ENCODE measurements at regions not wholly inside any gene's neighbourhood (a gene's known extent, or its start where the extent isn't known, plus 50 kb on each side); places are given as distances from the start of the nearest gene placed in this dataset.

DNA sequence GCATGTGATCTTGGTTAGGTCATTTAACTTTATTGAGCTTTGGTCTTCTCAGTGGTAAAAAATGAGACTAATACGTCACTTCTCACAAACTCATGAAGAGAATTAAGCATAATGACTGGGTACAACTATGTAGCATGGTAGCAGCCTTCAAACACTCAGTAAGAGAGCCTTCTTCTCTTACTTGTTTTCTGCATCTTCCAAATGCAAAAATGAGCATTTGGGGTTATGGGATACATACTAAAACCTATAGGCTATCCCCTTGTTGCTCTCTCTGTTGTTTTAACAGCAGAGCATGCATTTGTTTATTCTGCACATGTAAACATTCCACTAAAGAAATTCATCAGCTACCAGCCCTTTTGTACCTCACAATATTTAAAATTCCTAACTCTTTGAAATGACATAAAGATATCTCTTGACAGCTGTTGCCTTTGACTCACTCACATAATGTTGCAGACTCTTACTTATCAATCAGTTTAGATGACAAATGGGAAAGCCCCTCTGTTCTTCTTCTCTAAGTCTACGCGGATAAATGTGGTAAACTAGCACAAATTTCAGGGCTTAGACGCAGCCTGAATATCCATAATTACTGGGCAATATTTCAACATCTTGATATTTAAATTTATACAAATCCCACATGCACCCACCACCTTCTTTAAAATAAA lies 327.3 kb upstream of the SATB1 start:
- Histone ChIP-seq H3K27me3 (ENCODE audit: control insufficient read depth, insufficient read depth, low read length) (no peaks in the 10 kb centered on the region), H3K4me2 (ENCODE audit: low read length) (no peak overlapping the region), H3K79me2 (no peaks in the 10 kb centered on the region), H3K4me3 (ENCODE audit: low read depth, low read length) (no peak overlapping the region), H3K9me3 (ENCODE audit: control insufficient read depth, low read length) (no peaks in the 10 kb centered on the region), H3K4me1 (no peaks in the 10 kb centered on the region), H2AFZ (no peak overlapping the region), H3K36me3 (ENCODE audit: control insufficient read depth, insufficient read depth, low read length) (no peaks in the 10 kb centered on the region), H3K9ac (no peak overlapping the region), H3K27ac (no peak overlapping the region)
- TF ChIP-seq, protein P1, sequence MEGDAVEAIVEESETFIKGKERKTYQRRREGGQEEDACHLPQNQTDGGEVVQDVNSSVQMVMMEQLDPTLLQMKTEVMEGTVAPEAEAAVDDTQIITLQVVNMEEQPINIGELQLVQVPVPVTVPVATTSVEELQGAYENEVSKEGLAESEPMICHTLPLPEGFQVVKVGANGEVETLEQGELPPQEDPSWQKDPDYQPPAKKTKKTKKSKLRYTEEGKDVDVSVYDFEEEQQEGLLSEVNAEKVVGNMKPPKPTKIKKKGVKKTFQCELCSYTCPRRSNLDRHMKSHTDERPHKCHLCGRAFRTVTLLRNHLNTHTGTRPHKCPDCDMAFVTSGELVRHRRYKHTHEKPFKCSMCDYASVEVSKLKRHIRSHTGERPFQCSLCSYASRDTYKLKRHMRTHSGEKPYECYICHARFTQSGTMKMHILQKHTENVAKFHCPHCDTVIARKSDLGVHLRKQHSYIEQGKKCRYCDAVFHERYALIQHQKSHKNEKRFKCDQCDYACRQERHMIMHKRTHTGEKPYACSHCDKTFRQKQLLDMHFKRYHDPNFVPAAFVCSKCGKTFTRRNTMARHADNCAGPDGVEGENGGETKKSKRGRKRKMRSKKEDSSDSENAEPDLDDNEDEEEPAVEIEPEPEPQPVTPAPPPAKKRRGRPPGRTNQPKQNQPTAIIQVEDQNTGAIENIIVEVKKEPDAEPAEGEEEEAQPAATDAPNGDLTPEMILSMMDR (IDR thresholded peaks at IDR 0.05), result no peak

DNA sequence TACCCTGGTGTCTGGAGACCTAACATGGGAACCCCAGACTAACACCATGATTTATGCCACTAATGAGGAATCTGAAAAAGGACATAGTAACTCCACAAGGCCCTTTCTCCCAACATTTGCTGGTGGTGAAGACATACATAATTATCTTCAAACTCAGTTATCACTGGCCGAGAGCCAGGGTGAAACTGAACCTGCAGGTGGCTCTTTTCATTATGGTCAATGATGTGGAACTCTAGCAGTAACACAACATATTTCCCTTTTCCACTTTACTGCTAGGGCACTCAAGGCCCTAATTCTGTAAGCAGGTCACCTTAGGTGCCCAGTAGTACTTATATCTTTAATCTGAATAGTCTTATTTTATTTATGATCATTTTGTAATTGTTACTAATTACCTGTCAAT lies 326.4 kb upstream of the SATB1 start:
- no peak overlapping the region for H3K27ac ChIP-seq
- H3K79me2 ChIP-seq, result no peaks in the 10 kb centered on the region
- no peak overlapping the region for H2AFZ ChIP-seq
- no peaks in the 10 kb centered on the region for H3K9me3 ChIP-seq (ENCODE audit: control insufficient read depth, low read length)
- no peaks in the 10 kb centered on the region for H3K4me1 ChIP-seq
- no peaks in the 10 kb centered on the region for H3K36me3 ChIP-seq (ENCODE audit: control insufficient read depth, insufficient read depth, low read length)
- no peak overlapping the region for H3K4me3 ChIP-seq (ENCODE audit: low read depth, low read length)
- TF ChIP-seq, protein P1 (IDR thresholded peaks at IDR 0.05), result no peak
- H3K9ac ChIP-seq, result no peak overlapping the region
- no peak overlapping the region for H3K4me2 ChIP-seq (ENCODE audit: low read length)
- no peaks in the 10 kb centered on the region for H3K27me3 ChIP-seq (ENCODE audit: control insufficient read depth, insufficient read depth, low read length)

DNA sequence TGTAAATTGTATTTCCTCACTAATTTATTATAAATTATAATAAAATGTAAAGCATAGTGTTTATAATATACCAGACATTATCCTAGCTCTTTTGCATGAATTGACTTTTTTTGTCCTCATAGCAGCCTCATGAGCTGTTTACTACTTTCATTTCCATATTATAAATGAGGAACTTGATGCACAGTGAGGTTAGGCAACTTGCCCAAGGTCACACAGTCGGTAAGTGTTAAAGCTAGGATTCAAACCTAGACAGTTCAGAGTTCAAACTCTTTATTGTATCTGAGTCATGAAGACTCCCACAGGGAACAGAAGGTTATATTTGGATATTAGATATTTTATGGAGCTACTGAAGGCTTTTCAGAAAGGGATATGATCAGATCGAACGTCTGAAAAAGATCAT lies 322.2 kb upstream of the SATB1 start:
- Histone ChIP-seq H3K9me3 (ENCODE audit: control insufficient read depth, low read length) (no peaks in the 10 kb centered on the region), H3K4me3 (ENCODE audit: low read depth, low read length) (no peak overlapping the region), H3K9ac (no peak overlapping the region), H3K4me2 (ENCODE audit: low read length) (no peak overlapping the region), H3K36me3 (ENCODE audit: control insufficient read depth, insufficient read depth, low read length) (no peaks in the 10 kb centered on the region), H2AFZ (no peak overlapping the region), H3K4me1 (no peaks in the 10 kb centered on the region), H3K27ac (no peak overlapping the region), H3K79me2 (no peaks in the 10 kb centered on the region), H3K27me3 (ENCODE audit: control insufficient read depth, insufficient read depth, low read length) (no peaks in the 10 kb centered on the region)
- TF ChIP-seq, protein P1 (IDR thresholded peaks at IDR 0.05), result no peak

DNA sequence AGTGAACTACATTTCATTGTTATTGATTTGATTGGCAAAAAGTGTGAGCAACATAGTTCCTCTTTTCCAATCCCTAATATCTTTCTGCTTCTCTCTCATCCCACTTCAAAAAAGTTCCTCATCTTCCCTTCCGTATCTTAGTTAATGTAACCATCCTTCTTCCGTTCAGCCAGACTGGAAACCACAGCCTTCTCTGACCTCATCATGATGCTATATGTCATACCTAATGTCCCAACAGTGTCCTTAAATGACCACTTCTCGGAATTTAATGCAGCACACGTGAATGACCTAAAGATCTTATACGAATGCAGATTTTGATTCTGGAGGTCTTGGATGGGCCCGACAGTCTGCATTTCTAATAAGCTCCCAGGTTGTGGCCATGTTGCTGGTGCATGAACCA lies 320.3 kb upstream of the SATB1 start:
- TF ChIP-seq, protein P1 (IDR thresholded peaks at IDR 0.05), result no peak
- no peaks in the 10 kb centered on the region for H3K79me2 ChIP-seq
- no peak overlapping the region for H2AFZ ChIP-seq
- H3K9me3 ChIP-seq (ENCODE audit: control insufficient read depth, low read length), result no peaks in the 10 kb centered on the region
- H3K36me3 ChIP-seq (ENCODE audit: control insufficient read depth, insufficient read depth, low read length), result no peaks in the 10 kb centered on the region
- no peak overlapping the region for H3K27ac ChIP-seq
- no peaks in the 10 kb centered on the region for H3K27me3 ChIP-seq (ENCODE audit: control insufficient read depth, insufficient read depth, low read length)
- H3K4me3 ChIP-seq (ENCODE audit: low read depth, low read length), result no peak overlapping the region
- no peaks in the 10 kb centered on the region for H3K4me1 ChIP-seq
- no peak overlapping the region for H3K9ac ChIP-seq
- no peak overlapping the region for H3K4me2 ChIP-seq (ENCODE audit: low read length)

DNA sequence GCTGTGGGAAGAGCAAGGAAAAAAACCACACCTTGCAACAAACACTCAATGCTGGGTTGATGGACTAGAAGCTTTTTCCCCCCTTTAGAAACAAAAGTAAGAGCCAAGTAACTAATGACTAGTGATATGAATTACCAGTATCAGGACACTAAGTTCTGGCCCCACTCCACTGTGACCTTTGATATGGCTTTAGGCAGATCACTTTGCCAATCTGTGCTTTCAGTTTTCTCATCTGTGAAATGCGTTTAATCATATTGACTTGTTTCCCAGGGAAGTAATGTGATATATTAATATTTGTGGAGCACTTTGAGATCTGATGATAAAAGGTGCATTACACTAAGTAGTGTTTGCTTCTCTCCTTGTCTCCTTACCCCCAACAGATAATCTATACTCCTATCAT lies 319.3 kb upstream of the SATB1 start:
- H3K27me3 ChIP-seq (ENCODE audit: control insufficient read depth, insufficient read depth, low read length), result no peaks in the 10 kb centered on the region
- no peak overlapping the region for H3K27ac ChIP-seq
- H3K9ac ChIP-seq, result no peak overlapping the region
- H3K4me1 ChIP-seq, result no peaks in the 10 kb centered on the region
- TF ChIP-seq, protein P1 (IDR thresholded peaks at IDR 0.05), result no peak
- no peak overlapping the region for H2AFZ ChIP-seq
- no peak overlapping the region for H3K4me3 ChIP-seq (ENCODE audit: low read depth, low read length)
- H3K9me3 ChIP-seq (ENCODE audit: control insufficient read depth, low read length), result no peaks in the 10 kb centered on the region
- H3K36me3 ChIP-seq (ENCODE audit: control insufficient read depth, insufficient read depth, low read length), result no peaks in the 10 kb centered on the region
- no peak overlapping the region for H3K4me2 ChIP-seq (ENCODE audit: low read length)
- H3K79me2 ChIP-seq, result no peaks in the 10 kb centered on the region

All from parathyroid adenoma (tissue), 2 donors.